HG03175 (cell line): ENCODE measurements at regions not wholly inside any gene's neighbourhood (a gene's known extent, or its start where the extent isn't known, plus 50 kb on each side); places are given as distances from the start of the nearest gene placed in this dataset.
"Not testable (repeated sequence)": the region's sequence is repeated elsewhere in the genome, so short reads cannot be mapped to it uniquely, and the experiment has no call there.

ENCODE experiments used
- ATAC-seq: cut with Tn5 transposase; IDR thresholded peaks from one replicate; pipeline ENCODE4 v1.9.1; 2021; ENCODE audit warnings: mild to moderate bottlenecking, moderate library complexity; ENCODE audit not compliant: unreplicated experiment

DNA sequence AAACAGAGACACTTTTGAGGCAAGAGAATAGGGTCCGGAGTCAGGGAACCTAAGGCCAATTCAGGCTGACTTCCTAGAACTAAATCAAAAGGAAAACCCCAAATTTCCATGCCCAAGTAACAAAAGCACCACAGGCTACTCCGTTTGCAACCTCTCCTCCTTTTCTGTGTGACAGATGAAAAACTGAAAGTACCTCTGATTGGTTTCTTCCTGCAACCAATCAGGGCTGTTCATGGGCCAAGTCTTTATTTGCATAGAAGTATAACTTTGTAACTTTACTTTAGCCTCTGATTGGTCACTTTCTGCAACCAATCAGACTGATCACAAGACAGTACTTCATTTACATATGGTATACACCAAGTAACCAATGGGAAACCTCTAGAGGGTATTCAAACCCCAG lies 239.9 kb upstream of the KCND2 start:
- peak; percentile 45 for ATAC-seq

DNA sequence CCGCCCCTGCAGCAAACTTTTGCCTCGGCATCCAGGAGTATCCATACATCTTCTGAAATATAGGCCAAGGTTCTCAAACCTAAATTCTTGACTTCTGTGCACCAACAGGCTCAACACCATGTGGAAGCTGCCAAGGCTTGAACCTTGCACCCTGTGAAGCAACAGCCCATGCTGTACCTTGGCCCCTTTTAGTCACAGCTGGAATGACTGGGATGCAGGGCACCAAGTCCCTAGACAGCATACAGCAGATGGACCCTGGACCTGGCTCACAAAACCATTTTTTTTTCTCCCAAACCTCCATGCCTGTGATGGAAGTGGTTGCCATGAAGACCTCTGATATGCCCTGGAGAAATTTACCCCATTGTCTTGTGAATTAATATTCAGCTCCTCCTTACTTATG lies 233.8 kb upstream of the KCND2 start:
- ATAC-seq = no peak

DNA sequence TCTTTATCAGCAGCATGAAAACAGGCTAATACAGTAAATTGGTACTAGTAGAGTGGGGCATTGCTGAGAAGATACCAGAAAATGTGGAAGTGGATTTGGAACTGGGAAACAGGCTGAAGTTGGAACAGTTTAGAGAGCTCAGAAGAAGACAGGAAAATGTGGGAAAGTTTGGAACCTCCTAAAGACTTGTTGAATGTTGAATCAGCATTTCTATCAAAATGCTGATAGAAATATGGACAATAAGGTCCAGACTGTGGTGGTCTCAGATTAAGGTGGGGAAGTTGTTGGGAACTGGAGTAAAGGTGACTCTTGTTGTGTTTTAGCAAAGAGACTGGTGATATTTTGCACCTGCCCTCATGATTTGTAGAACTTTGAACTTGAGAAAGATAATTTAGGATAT lies 231.2 kb upstream of the KCND2 start:
- no peak for ATAC-seq

DNA sequence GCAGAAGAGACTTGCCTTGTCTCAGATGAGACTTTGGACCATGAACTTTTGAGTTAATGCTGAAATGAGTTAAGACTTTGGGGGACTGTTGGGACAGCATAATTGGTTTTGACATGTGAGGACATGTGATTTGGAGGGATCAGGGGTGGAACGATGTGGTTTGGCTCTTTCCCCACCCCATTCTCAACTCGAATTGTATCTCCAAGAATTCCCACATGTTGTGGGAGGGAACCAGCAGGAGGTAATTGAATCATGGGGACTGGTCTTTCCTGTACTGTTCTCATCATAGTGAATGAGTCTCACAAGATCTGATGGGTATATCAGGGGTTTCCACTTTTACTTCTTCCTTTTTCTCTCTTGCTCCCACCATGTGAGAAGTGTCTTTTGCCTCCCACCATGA lies 229.7 kb upstream of the KCND2 start:
- no peak for ATAC-seq

DNA sequence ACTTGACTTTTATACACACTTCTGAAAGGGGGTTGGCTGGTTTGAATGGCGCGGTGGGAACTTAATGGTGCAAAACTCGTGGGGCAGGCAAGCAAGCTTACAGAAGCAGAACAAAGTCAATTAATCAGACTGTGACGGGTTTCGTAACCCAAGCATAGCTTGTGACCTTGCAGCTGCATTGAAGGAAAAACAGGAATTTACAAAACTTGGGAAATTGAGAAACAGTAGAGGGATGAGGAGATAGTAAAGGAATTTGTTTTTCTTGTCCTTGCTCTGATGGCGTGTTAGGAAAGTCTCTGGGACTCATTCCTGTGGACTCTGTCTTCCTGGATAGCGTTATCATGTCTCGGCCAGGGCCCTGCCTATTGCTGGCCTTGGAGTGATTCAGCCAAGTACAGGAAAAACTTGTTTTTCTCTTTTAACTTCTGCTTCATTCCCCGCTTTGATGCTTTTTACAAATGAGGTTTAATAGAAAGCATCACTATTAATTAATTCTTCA lies 220.0 kb upstream of the KCND2 start:
- no peak for ATAC-seq

DNA sequence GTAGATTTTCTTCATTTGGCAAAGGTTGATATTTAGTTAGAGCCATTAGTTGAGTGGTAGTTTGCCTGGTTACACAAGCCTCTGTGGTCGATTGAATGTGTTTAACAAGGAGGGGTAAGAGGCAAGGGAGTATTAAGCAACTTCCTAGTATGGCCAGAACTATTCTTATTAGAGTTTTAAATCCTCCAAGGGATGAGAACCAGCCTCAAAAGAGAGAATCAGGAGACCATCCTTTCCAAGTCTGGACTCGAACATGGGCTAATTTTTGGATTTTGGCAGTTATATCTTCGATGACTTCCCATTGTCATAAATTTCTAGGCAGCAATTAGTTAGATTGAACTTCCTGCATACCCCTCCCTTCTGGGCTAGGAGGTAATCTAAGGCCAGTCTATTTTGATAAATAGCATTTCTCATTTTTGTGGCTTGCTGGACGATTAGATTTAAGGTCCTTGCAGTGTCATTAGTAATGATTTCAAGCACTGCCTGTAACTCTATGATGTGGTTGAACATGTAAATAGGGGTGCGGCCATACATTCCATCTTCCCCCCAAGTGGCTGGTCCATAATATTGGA lies 219.5 kb upstream of the KCND2 start:
- ATAC-seq = no peak

DNA sequence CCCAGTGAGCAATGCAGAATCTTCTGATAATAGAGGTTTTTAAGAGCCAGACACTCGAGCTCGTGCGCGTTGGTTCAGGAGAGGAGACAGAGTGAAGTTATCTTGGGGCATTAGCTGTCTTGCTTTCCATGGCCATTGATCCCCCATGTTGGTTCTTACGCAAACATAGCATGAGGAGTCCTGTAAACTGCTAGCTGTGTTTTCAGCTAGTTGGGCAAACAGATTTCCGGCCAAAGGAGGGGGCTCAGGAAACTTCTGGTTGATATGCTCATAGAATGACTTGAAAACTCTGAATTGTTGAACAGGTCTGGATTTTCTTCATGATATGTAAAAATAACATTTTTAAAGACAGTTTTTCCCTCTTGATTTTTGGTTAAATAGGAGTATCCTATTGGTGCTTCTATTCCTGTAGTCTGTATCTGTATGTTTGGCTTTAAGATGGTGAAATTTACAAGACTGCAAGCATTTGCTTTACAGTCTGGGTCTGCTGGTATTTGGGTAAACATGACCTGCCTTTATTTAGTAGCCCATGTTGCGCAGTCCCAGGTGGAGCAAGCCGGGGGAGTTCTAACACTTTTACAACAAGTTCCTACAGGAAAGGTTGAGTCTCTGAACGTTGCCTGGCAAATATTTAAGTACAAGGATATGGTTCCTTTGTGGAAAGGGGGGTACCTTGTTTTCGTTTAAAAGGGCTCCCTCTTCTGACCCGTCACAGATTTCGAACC lies 218.4 kb upstream of the KCND2 start:
- ATAC-seq = no peak

DNA sequence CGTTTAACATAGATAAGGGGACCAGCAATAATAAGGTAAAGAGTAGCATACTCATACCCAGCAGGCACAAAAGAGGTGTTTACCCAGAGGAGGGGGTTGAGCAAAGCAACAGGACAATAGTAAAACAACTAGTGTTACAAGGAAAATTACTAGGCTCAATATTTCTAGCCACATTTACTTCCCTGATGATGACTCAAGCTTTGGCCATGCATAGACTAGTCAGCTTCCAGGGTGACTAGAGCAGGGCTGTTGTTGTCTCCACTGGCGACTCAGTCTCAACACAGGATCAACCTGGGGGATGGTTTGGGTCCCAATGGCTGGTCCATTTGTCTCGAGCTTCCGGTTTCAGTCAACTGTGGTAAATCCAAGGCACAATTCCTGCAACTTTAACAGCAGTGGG lies 217.7 kb upstream of the KCND2 start:
- no peak for ATAC-seq

DNA sequence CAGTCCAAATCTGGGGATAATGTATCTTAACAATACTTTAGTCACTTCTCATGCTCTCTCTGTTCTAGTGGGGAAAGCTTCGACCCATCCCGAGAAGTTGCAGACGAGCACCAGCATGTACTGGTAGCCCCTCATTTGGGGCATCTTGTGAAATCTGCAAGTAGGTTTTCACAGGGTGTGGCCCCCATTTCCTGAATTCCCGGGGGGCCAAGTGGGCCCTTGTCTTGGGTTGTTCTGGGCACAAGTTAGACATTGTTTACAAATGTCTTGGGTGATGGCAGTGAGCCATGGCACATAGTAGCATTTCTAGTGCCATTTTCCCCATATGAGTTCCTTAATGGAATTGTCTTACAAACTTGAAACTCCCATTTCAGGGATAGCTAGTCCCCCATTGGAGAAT lies 216.7 kb upstream of the KCND2 start:
- no peak for ATAC-seq

DNA sequence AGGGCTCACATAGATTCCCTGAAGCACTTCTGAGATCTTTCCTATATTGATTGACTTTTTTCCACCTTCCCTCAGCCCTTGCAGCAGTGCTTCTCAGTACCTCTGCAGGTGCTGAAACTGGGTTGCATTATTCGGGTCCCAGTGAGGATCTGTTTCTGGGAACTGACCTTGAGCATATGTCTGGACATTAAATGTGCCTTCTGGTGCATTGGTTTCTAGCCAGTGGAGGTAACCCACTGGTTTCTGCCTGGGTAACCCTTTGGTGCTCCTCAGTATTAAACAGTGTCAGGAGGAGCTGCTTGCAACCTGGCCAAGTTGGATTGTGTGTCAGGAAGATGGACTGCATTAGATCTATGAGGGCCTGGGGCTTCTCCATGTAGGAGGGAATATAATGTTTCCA lies 213.3 kb upstream of the KCND2 start:
- ATAC-seq = no peak

DNA sequence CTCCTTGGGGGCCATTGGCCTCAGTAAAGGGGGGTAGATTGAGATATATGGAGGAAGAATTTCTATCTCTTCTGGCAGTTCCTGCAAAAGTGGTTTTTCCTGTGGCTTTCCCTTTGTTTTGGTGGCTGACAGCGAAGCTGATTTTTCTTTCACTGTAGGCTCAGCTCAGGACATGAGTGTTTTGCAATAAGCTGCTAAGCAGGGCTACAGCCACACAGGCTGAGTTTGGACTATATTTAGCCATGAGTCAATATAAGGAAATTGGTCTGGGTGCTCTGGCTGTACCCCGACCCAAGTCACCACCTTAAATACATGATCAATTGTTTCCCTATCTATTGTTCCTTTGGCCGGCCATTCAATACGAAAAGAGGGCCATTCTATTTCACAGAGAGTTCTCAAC lies 212.7 kb upstream of the KCND2 start:
- ATAC-seq = no peak

DNA sequence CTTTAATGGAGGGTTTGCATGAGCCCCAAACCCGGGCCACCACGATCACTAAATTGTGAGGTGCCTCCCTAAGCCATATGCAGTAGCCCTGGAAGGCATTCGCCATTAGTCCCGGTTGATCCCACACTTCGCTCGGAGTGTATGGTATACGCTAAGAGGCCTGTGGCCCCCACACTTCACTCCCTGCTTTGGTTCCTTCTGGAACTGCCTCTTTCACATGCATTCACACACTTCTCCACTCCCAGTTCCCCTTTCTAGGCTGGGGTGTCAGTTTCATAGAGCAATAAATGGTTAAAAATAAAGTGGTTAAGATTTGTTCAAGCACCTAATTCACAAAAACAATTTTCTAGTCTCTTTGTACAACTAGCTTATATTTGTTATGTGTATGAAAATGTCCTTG lies 212.1 kb upstream of the KCND2 start:
- ATAC-seq = peak; percentile 71

DNA sequence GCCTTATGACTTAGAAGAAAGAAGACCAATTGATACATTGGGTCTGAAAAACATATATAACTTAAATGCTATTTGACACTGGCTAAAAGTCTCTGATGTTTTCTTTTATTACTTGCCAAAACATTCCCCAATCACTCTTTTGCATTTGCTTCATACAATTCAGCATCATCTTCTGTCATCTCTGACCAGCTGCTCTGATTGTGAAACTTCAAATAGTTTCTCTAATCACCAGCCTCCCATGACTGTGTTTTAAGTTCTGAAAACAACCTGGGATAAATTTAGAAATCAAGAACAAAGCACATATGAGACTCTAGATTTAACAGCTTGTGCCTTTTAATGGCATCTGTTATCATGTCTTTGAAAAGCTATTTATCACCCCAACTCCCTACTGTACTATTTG lies 208.4 kb upstream of the KCND2 start:
- ATAC-seq = peak; percentile 69

DNA sequence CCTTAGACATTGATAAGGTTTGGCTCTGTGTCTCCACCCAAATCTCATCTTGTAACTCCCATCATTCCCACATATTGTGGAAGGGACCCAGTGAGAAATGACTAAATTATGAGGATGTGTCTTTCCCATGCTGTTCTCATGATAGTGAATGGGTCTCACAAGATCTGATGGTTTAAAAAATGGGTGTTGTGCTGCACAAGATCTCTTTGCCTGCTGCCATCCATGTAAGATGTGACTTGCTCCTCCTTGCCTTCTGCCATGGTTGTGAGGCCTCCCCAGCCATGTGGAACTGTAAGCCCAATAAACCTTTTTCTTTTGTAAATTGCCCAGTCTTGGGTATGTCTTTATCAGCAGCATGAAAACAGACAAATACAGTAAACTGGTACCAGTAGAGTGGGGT lies 206.1 kb upstream of the KCND2 start:
- ATAC-seq = not testable (repeated sequence)

DNA sequence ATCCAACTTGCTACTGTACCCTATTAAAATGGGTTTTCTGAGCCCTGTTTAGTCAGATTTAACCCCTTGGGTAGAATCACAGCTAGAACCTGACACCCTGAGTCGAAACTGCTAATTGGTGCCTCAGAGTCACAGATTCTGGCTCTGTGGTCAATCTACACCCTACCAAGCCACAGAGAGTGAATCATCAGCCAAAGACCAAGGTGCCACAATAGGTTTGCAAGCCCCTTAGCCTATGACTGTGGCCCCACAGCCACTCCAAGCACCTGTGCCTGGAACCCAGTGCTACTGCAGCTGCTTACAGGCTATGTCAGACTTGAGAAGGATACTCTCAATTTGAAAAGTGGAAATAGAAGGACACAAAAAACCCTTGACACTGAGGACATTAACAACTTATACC lies 202.8 kb upstream of the KCND2 start:
- ATAC-seq = peak; percentile 82

DNA sequence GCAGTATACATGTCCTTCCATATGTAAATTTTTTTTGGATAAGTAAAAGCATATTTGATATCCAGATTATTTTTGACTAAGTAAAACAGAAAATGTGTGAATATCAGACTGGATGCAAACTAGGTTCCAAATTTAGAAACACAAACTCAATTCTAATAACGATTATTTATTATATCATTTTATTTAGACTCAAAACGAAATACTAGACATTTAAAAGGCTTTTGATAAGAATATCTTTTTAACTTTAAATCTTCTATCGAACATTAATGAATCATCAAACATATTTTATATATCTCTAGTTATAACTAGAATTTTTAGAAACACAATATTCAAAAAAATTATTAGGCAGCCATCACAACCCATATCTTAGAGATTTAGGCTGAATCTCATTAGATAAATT lies 195.2 kb upstream of the KCND2 start:
- no peak for ATAC-seq

DNA sequence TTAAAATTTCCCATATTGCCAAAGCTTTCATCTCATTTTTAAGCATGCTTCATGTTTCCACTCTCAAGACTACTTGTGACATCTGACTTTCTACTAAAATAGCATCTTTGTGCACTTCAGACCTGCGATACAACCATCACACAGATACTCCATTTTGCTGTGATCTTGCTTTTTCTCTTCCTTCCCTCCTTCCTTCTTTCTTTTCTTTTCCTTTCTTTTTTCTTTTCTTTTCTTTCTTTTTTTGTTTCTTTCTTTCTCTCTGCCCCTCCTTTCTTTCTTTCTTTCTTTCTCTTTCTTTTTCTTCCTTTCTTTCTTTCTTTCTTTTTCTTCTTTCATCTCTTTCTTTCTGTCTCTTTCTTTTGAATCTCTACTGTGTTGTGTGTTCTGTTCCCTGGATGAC lies 194.0 kb upstream of the KCND2 start:
- ATAC-seq = no peak

DNA sequence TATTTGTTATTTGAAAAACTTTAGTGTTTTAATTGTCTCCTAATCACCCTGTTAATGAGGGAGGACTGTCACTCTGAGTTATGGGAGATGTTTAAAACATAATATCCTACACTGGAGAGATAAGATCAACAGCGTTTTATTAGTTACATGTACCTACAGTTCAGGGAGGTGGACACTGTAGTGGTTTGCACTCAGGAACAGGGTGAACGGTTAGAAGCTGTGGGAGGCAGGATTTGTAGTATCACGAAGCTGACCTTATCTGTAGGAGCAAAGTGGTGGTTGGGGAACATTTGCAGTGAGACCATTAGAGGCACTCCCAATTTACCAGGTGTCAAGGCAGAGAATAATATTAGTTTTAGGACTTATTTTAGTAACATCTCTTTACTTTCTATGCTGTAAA lies 193.3 kb upstream of the KCND2 start:
- ATAC-seq = no peak

DNA sequence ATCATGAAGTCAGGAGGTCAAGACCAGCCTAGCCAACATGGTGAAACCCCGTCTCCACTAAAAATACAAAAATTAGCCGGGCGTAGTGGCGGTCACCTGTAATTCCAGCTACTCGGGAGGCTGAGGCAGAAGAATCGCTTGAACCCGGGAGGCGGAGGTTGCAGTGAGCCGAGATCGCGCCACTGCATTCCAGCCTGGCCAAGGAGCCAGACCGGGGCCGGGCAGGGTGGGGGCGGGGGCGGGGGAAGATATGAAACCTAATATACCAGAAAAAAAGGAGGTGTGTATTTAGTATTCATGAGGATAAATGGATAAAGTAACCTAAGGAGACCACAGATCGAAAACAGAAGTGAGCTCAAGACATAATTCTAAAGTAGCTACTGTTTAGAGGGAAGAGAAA lies 186.5 kb upstream of the KCND2 start:
- ATAC-seq = not testable (repeated sequence)

DNA sequence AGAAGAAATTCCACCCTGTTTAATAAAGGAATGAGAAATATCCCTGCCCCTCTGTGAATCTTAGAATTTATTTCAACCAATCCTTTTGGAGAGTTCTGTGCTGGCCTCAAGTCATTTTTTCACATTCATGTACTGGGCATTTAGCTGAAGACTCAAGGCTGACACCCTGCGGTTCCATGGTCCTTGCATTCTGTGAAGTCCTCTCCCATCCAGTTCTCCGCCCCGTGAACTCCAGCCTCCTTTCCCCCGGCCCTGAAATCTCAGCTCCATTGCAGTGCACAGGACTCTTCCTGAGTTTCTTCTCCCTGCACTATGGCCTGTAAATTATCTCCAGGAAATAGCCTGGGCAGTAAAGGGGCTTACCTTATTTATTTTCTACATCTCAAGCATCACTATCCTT lies 183.0 kb upstream of the KCND2 start:
- no peak for ATAC-seq

DNA sequence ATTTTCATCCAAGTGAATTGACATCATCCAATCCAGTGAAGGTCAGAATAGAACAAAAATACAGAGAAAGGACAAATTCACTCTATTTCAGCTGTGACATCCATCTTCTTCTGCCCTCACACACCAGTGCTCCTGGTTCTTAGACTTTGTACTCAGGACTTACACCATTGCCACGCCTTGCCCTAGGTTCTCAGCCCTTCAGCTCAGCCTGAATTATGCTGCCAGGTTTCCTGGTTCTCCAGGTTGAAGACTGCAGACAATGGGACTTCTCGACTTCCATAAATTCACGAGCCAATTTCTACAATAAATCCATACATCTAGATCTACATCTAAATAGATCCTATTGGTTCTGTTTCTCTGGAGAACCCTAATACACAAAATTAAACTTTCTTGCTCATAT lies 181.2 kb upstream of the KCND2 start:
- no peak for ATAC-seq

DNA sequence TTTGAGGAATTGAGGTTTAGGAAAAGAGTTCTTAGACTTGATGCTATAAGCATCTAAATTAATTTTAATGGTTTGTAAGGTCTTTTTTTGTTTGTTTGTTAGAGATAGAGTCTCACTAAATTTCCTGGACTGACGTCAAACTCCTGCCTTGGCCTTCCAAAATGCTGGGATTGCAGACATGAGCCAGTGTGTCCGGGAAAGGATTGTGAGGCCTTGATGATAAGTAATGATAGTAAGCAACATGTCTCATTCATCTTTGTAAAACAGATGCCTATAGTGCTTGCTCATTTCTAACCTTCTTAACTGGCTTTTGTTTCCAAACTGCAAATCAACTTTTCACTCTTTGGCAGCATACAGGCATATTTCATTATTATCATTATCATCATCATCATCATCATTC lies 176.0 kb upstream of the KCND2 start:
- ATAC-seq = no peak

DNA sequence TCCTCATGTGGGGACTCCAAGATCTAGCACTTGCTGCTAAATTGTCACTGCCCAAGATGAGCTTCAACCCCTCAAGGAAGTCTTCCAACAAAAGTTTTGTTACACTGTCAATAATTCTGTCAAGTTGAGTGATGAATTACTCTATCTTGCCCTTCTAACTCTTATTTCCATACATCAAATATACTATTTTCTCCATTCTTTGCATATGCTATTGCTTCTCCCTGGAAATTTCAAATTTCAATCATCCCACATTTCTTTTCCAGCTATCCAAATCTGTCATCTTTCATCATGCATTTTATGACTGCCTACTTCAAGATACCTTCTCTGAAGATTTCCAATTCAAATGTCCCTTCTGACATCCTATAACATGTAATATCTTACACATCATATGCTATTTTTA lies 175.2 kb upstream of the KCND2 start:
- ATAC-seq = no peak
